GM12878 (cell line): ENCODE measurements at regions not wholly inside any gene's neighbourhood (a gene's known extent, or its start where the extent isn't known, plus 50 kb on each side); places are given as distances from the start of the nearest gene placed in this dataset.

ENCODE experiments used
- ATAC-seq: fragments of 200-7000 bp; cut with Tn5 transposase; 3 replicates; pipeline ENCODE4 v1.9.1; 2020; ENCODE audit warnings: mild to moderate bottlenecking, moderate library complexity
- BruUV-seq: library from RNA; stranded (reverse); fragments of 400-500 nt; replicated peaks from 2 replicates; lab custom pipeline; 2021; lab: Mats Ljungman, UMichigan
- CTCF ChIA-PET: fragments of 300-600 bp; sonication (Branson Sonifier 250); formaldehyde crosslinking; extraction: SDS; loops from one replicate; lab custom pipeline; 2021; ENCODE audit warnings: inconsistent platforms; lab: Yijun Ruan, JAX
- POLR2A ChIA-PET: fragments of 350-600 bp; formaldehyde crosslinking; extraction: SDS; loops from one replicate; lab custom pipeline; 2021; ENCODE audit warnings: inconsistent platforms; lab: Charles Lee
- RAD21 ChIA-PET: fragments of 300-600 bp; sonication (Branson Sonifier 250); formaldehyde crosslinking; loops from one replicate; lab custom pipeline; 2023; ENCODE audit warnings: antibody characterized with exemption; ENCODE audit not compliant: unreplicated experiment; lab: Charles Lee
- SMC1A ChIA-PET: fragments of 300-600 bp; sonication (Branson Sonifier 250); formaldehyde crosslinking; loops from one replicate; lab custom pipeline; 2023; ENCODE audit not compliant: unreplicated experiment, uncharacterized antibody; lab: Charles Lee
- DNase-seq: peaks from one replicate; pipeline ENCODE4 v3.0.0-alpha.2; 2011; ENCODE audit warnings: low read depth, low spot score
- FAIRE-seq: peaks from 3 replicates; lab custom pipeline; 2011; peaks lifted over from hg19 to GRCh38; lab: Jason Lieb, UNC
- H2AFZ ChIP-seq: 2 replicates; pipeline ENCODE4 v1.6.0; 2011; ENCODE audit warnings: low read depth, low read length, control low read depth; ENCODE audit not compliant: control insufficient read depth
- H3K27ac ChIP-seq: 2 replicates; pipeline ENCODE4 v1.5.1; 2011; ENCODE audit warnings: control low read depth; ENCODE audit not compliant: control insufficient read depth, insufficient read depth
- H3K27me3 ChIP-seq, 2 experiments: replicated peaks in 1 of 2; 2 replicates each; pipeline versions ENCODE4 v1.6.0 to v1.6.1; 2011; ENCODE audit warnings: low read length in 1 of 2; ENCODE audit not compliant: control insufficient read depth in 2 of 2, insufficient read depth in 2 of 2
- H3K36me3 ChIP-seq, 2 experiments: 2 replicates each; pipeline ENCODE4 v1.5.1; 2011; ENCODE audit warnings: low read length in 1 of 2; ENCODE audit not compliant: control insufficient read depth in 2 of 2, insufficient read depth in 2 of 2
- H3K4me1 ChIP-seq: 2 replicates; pipeline ENCODE4 v1.6.1; 2011; ENCODE audit warnings: mild to moderate bottlenecking, low read length, moderate library complexity, mixed read lengths; ENCODE audit not compliant: control insufficient read depth, insufficient read depth
- H3K4me2 ChIP-seq: 2 replicates; pipeline ENCODE4 v1.6.0; 2011; ENCODE audit warnings: control low read depth; ENCODE audit not compliant: control insufficient read depth, insufficient read depth
- H3K4me3 ChIP-seq: fragments of 200-600 bp; sonication (generic); 2 replicates; pipeline ENCODE4 v1.5.1; 2016
- H3K79me2 ChIP-seq: 2 replicates; pipeline ENCODE4 v1.6.0; 2011; ENCODE audit warnings: low read length; ENCODE audit not compliant: control insufficient read depth, insufficient read depth
- H3K9ac ChIP-seq: 2 replicates; pipeline ENCODE4 v1.8.0; 2011; ENCODE audit warnings: low read length, control low read depth, mixed read lengths; ENCODE audit not compliant: control insufficient read depth, insufficient read depth
- H3K9me3 ChIP-seq: replicated peaks from 3 replicates; pipeline ENCODE4 v1.5.1; 2011; ENCODE audit warnings: mild to moderate bottlenecking, low read length; ENCODE audit not compliant: control insufficient read depth, insufficient read depth
- H4K20me1 ChIP-seq: 2 replicates; pipeline ENCODE4 v1.6.0; 2011; ENCODE audit not compliant: control insufficient read depth, insufficient read depth
- ATF7 ChIP-seq: fragments of 450-650 bp; IDR thresholded peaks from 2 replicates; pipeline ENCODE4 v1.6.1; 2016; ENCODE audit warnings: low read depth, mild to moderate bottlenecking
- BRCA1 ChIP-seq: IDR thresholded peaks from 2 replicates; pipeline ENCODE4 v1.6.1; 2011; ENCODE audit warnings: low read depth, low read length, improper control_type of control experiment
- IRF4 ChIP-seq: IDR thresholded peaks from 2 replicates; pipeline ENCODE4 v1.6.1; 2011; ENCODE audit warnings: low read depth, low read length
- JUNB ChIP-seq: IDR thresholded peaks from 2 replicates; pipeline ENCODE4 v1.6.1; 2016; ENCODE audit warnings: antibody characterized with exemption, mild to moderate bottlenecking
- MTA2 ChIP-seq: fragments of 450-650 bp; IDR thresholded peaks from 2 replicates; pipeline ENCODE4 v1.6.1; 2016; ENCODE audit warnings: low read depth, mild to moderate bottlenecking, moderate library complexity
- MYC ChIP-seq: IDR thresholded peaks from 2 replicates; pipeline ENCODE4 v1.6.1; 2011; ENCODE audit warnings: mild to moderate bottlenecking, low read length, moderate library complexity, inconsistent platforms; ENCODE audit not compliant: insufficient read depth, insufficient replicate concordance, insufficient read length, severe bottlenecking
- NRF1 ChIP-seq: conservative IDR thresholded peaks from 2 replicates; pipeline ENCODE4 v1.6.1; 2011; ENCODE audit warnings: mild to moderate bottlenecking, low read depth, low read length, improper control_type of control experiment
- PAX5 ChIP-seq: IDR thresholded peaks from 2 replicates; pipeline ENCODE4 v1.6.1; 2011; ENCODE audit warnings: low read depth, low read length, borderline replicate concordance
- RB1 ChIP-seq: fragments of 450-650 bp; formaldehyde crosslinking; IDR thresholded peaks from 2 replicates; pipeline ENCODE4 v1.6.1; 2017; ENCODE audit warnings: mild to moderate bottlenecking, borderline replicate concordance
- RFX5 ChIP-seq: IDR thresholded peaks from 2 replicates; pipeline ENCODE4 v1.6.1; 2011; ENCODE audit warnings: low read depth, low read length, improper control_type of control experiment
- SMAD5 ChIP-seq: IDR thresholded peaks from 2 replicates; pipeline ENCODE4 v1.6.1; 2016; ENCODE audit warnings: antibody characterized with exemption, low read depth
- TCF7 ChIP-seq: IDR thresholded peaks from 2 replicates; pipeline ENCODE4 v1.6.1; 2014; ENCODE audit warnings: antibody characterized with exemption, borderline replicate concordance
- WGBS: methylation state at CpG from one replicate; pipeline ENCODE4 v1.1.6; 2016; ENCODE audit warnings: low lambda C conversion rate; ENCODE audit not compliant: insufficient replicate concordance, insufficient coverage; ENCODE audit errors: missing lambda C conversion rate; 5-methylcytosine and 5-hydroxymethylcytosine counted together
- in situ Hi-C: fragments of 300-500 bp; cut with MboI; formaldehyde crosslinking; loops from 9 replicates; pipeline ENCODE4 v1.14.3; 2018; ENCODE audit warnings: mixed read lengths
- intact Hi-C: fragments of 100-400 bp; cut with micrococcal nuclease; formaldehyde crosslinking; loops from one replicate; pipeline ENCODE4 v1.14.2; 2022; ENCODE audit not compliant: unreplicated experiment
- TF ChIP-seq, protein P1 (sequence below): fragments of 450-650 bp; IDR thresholded peaks from 2 replicates; pipeline ENCODE4 v1.6.1; 2018; ENCODE audit warnings: mild to moderate bottlenecking, low read depth, moderate library complexity; ENCODE audit not compliant: partially characterized antibody
- TF ChIP-seq, protein P2 (sequence below): fragments of 450-650 bp; IDR thresholded peaks from 2 replicates; pipeline ENCODE4 v1.6.1; 2014; ENCODE audit warnings: mild to moderate bottlenecking
- TF ChIP-seq, protein P3 (sequence below): fragments of 450-650 bp; formaldehyde crosslinking; IDR thresholded peaks from 2 replicates; pipeline ENCODE4 v1.5.0; 2022; ENCODE audit warnings: mild to moderate bottlenecking, missing genetic modification characterization
- TF ChIP-seq, protein P4 (sequence below): IDR thresholded peaks from 2 replicates; pipeline ENCODE4 v1.6.1; 2012; ENCODE audit warnings: low read depth, low read length, improper control_type of control experiment

DNA sequence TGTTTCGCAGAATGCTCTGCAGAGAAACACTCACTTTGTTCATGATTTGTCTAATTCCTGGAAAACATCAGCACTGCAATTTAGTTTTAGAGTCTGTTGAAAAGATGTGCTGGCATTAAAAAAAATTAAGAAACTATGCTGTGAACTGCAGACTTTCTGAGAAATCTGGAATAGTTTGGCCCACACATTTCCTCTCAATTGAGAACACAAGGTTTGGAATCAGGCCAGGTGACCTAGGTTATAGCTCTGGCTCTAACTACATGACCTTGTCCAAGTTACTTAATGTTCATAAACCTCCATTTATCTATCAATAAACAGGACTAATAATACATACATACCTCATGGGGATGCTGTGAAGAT, 61.4 kb upstream of the ENPEP start:
- H3K27me3 ChIP-seq: no peaks in the 10 kb centered on the region
- DNase-seq: no peak
- 0% methylated on average over 1 of the region's 1 CpG for WGBS
- in situ Hi-C loops: no loop called here
- no peak for ATAC-seq
- CTCF ChIA-PET: no interaction called here
- TF ChIP-seq JUNB: no peak
- TF ChIP-seq MYC: no peak
- TF ChIP-seq PAX5: no peak
- TF ChIP-seq TCF7: no peak
- no peak for TF ChIP-seq NRF1
- TF ChIP-seq, protein P1, sequence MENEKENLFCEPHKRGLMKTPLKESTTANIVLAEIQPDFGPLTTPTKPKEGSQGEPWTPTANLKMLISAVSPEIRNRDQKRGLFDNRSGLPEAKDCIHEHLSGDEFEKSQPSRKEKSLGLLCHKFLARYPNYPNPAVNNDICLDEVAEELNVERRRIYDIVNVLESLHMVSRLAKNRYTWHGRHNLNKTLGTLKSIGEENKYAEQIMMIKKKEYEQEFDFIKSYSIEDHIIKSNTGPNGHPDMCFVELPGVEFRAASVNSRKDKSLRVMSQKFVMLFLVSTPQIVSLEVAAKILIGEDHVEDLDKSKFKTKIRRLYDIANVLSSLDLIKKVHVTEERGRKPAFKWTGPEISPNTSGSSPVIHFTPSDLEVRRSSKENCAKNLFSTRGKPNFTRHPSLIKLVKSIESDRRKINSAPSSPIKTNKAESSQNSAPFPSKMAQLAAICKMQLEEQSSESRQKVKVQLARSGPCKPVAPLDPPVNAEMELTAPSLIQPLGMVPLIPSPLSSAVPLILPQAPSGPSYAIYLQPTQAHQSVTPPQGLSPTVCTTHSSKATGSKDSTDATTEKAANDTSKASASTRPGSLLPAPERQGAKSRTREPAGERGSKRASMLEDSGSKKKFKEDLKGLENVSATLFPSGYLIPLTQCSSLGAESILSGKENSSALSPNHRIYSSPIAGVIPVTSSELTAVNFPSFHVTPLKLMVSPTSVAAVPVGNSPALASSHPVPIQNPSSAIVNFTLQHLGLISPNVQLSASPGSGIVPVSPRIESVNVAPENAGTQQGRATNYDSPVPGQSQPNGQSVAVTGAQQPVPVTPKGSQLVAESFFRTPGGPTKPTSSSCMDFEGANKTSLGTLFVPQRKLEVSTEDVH: no peak
- TF ChIP-seq, protein P2, sequence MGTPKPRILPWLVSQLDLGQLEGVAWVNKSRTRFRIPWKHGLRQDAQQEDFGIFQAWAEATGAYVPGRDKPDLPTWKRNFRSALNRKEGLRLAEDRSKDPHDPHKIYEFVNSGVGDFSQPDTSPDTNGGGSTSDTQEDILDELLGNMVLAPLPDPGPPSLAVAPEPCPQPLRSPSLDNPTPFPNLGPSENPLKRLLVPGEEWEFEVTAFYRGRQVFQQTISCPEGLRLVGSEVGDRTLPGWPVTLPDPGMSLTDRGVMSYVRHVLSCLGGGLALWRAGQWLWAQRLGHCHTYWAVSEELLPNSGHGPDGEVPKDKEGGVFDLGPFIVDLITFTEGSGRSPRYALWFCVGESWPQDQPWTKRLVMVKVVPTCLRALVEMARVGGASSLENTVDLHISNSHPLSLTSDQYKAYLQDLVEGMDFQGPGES: no peak
- no peak for TF ChIP-seq SMAD5
- no peak for TF ChIP-seq RB1
- TF ChIP-seq, protein P3, sequence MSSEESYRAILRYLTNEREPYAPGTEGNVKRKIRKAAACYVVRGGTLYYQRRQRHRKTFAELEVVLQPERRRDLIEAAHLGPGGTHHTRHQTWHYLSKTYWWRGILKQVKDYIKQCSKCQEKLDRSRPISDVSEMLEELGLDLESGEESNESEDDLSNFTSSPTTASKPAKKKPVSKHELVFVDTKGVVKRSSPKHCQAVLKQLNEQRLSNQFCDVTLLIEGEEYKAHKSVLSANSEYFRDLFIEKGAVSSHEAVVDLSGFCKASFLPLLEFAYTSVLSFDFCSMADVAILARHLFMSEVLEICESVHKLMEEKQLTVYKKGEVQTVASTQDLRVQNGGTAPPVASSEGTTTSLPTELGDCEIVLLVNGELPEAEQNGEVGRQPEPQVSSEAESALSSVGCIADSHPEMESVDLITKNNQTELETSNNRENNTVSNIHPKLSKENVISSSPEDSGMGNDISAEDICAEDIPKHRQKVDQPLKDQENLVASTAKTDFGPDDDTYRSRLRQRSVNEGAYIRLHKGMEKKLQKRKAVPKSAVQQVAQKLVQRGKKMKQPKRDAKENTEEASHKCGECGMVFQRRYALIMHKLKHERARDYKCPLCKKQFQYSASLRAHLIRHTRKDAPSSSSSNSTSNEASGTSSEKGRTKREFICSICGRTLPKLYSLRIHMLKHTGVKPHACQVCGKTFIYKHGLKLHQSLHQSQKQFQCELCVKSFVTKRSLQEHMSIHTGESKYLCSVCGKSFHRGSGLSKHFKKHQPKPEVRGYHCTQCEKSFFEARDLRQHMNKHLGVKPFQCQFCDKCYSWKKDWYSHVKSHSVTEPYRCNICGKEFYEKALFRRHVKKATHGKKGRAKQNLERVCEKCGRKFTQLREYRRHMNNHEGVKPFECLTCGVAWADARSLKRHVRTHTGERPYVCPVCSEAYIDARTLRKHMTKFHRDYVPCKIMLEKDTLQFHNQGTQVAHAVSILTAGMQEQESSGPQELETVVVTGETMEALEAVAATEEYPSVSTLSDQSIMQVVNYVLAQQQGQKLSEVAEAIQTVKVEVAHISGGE (CRISPR knock-in tag): no peak
- no peak for TF ChIP-seq IRF4
- no peak for TF ChIP-seq ATF7
- TF ChIP-seq BRCA1: no peak
- TF ChIP-seq RFX5: no peak
- TF ChIP-seq, protein P4, sequence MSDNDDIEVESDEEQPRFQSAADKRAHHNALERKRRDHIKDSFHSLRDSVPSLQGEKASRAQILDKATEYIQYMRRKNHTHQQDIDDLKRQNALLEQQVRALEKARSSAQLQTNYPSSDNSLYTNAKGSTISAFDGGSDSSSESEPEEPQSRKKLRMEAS: no peak
- no peak for TF ChIP-seq MTA2
- H3K9me3 ChIP-seq: no peaks in the 10 kb centered on the region
- POLR2A ChIA-PET: no interaction called here
- FAIRE-seq: no peak
- no peak overlapping the region for H3K27ac ChIP-seq
- BruUV-seq: no TSS peak
- H3K4me2 ChIP-seq: no peak overlapping the region
- H2AFZ ChIP-seq: no peak overlapping the region
- intact Hi-C loops: no loop called here
- H3K4me3 ChIP-seq: no peak overlapping the region
- no peak overlapping the region for H3K9ac ChIP-seq
- no peaks in the 10 kb centered on the region for H3K36me3 ChIP-seq
- SMC1A ChIA-PET: no interaction called here
- no peaks in the 10 kb centered on the region for H4K20me1 ChIP-seq
- RAD21 ChIA-PET: no interaction called here
- H3K79me2 ChIP-seq: no peaks in the 10 kb centered on the region
- no peaks in the 10 kb centered on the region for H3K4me1 ChIP-seq
